Mucosa of rectum (tissue), 2 donors: ENCODE measurements at regions not wholly inside any gene's neighbourhood (a gene's known extent, or its start where the extent isn't known, plus 50 kb on each side); places are given as distances from the start of the nearest gene placed in this dataset.

Source experiments
- H3K27ac ChIP-seq, 2 donors: one replicate each; pipeline ENCODE4 v1.7.0; 2013; ENCODE audit warnings: inconsistent platforms in 2 of 2, low read depth in 2 of 2, low read length in 2 of 2
- H3K27me3 ChIP-seq, 2 donors: one replicate each; pipeline ENCODE4 v1.7.0; 2013; ENCODE audit warnings: low read length in 2 of 2; ENCODE audit not compliant: control insufficient read depth in 2 of 2, insufficient read depth in 2 of 2
- H3K36me3 ChIP-seq, 2 donors: one replicate each; pipeline ENCODE4 v1.7.0; 2013; ENCODE audit warnings: low read length in 2 of 2; ENCODE audit not compliant: control insufficient read depth in 2 of 2, insufficient read depth in 2 of 2
- H3K4me1 ChIP-seq, 2 donors: one replicate each; pipeline ENCODE4 v1.7.0; 2013; ENCODE audit warnings: low read length in 2 of 2, mild to moderate bottlenecking in 1 of 2; ENCODE audit not compliant: control insufficient read depth in 2 of 2, insufficient read depth in 2 of 2
- H3K4me3 ChIP-seq, 2 donors: one replicate each; pipeline ENCODE4 v1.7.0; 2013; ENCODE audit warnings: low read length in 2 of 2
- H3K9ac ChIP-seq, 2 donors: one replicate each; pipeline ENCODE4 v1.7.0; 2013; ENCODE audit warnings: low read length in 2 of 2, low read depth in 1 of 2, mild to moderate bottlenecking in 1 of 2
- H3K9me3 ChIP-seq, 2 donors: one replicate each; pipeline ENCODE4 v1.7.0; 2013; ENCODE audit warnings: low read length in 2 of 2; ENCODE audit not compliant: control insufficient read depth in 2 of 2
- donor health status: healthy.
- donor health status: Normal muscosa, but diverticular disease.

GRCh38 chr5:158609333-158610050 is 490.2 kb downstream of the EBF1 start:
- no peak overlapping the region for H3K9ac ChIP-seq
- H3K36me3 ChIP-seq = no peaks in the 10 kb centered on the region
- H3K27me3 ChIP-seq = no peaks in the 10 kb centered on the region
- H3K4me1 ChIP-seq = no peaks in the 10 kb centered on the region
- H3K9me3 ChIP-seq = no peaks in the 10 kb centered on the region
- H3K4me3 ChIP-seq = no peak overlapping the region
- no peak overlapping the region for H3K27ac ChIP-seq

- H3K9ac ChIP-seq = no peak overlapping the region
- no peak overlapping the region for H3K27ac ChIP-seq
- H3K9me3 ChIP-seq = no peaks in the 10 kb centered on the region
- H3K36me3 ChIP-seq = no peaks in the 10 kb centered on the region
- H3K4me3 ChIP-seq = no peak overlapping the region
- H3K27me3 ChIP-seq = no peaks in the 10 kb centered on the region
- no peaks in the 10 kb centered on the region for H3K4me1 ChIP-seq
Measured at GRCh38 chr5:158607088-158607487, 492.6 kb downstream of the EBF1 start.

GRCh38 chr5:158606233-158606632 is 493.5 kb downstream of the EBF1 start:
- H3K27ac ChIP-seq = no peak overlapping the region
- H3K27me3 ChIP-seq = no peaks in the 10 kb centered on the region
- no peak overlapping the region for H3K4me3 ChIP-seq
- no peak overlapping the region for H3K9ac ChIP-seq
- no peaks in the 10 kb centered on the region for H3K9me3 ChIP-seq
- no peaks in the 10 kb centered on the region for H3K4me1 ChIP-seq
- H3K36me3 ChIP-seq = no peaks in the 10 kb centered on the region

DNA sequence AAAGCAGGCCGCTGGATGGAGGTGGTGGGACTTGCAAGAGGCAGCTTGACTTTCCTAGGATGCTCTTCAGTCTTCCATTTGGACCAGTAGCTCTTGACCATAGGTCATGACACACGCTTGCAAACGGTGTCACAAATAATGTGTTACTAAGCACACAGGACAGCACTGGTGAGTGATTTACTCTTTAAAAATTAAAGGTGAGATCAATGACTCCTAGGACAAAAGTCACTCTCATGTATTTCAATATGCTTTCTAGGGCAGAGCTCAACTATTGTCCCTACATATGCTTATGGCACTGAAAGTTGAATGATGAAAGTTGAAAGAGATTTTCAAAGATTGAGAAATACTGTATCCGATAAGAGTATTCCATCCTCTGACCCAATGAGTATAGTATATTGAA is 496.7 kb downstream of the EBF1 start:
- Histone ChIP-seq H3K9me3 (no peaks in the 10 kb centered on the region), H3K36me3 (no peaks in the 10 kb centered on the region), H3K27ac (no peak overlapping the region), H3K9ac (no peak overlapping the region), H3K4me1 (no peaks in the 10 kb centered on the region), H3K4me3 (no peak overlapping the region), H3K27me3 (no peaks in the 10 kb centered on the region)

DNA sequence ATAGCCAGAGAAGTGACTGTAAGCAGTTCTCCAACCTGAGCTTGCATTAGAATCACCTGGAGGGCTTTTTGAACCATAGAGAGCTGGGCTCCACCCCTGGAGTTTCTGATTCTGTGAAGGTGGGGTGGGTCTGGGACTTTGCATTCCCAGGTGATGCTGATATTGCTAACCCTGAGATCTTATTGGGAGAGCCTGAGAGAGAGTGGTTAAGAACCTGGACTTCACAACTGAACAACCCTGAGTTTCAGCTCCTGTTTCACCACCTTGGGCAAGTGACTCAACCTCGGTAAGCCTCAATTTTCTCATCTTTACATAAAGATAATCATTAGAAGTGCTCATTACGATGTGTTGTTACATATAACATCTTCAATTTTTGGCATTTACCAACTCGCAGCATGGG is 498.6 kb downstream of the EBF1 start:
- H3K9ac ChIP-seq = no peak overlapping the region
- no peaks in the 10 kb centered on the region for H3K36me3 ChIP-seq

GRCh38 chr5:158600679-158601078 is 499.0 kb downstream of the EBF1 start:
- H3K27me3 ChIP-seq = no peaks in the 10 kb centered on the region
- H3K4me1 ChIP-seq = no peaks in the 10 kb centered on the region
- no peak overlapping the region for H3K27ac ChIP-seq
- no peak overlapping the region for H3K9ac ChIP-seq
- no peak overlapping the region for H3K4me3 ChIP-seq
- no peaks in the 10 kb centered on the region for H3K36me3 ChIP-seq
- H3K9me3 ChIP-seq = no peaks in the 10 kb centered on the region

More for the DNA sequence above, 498.6 kb downstream of the EBF1 start:
- Histone ChIP-seq H3K9me3 (no peaks in the 10 kb centered on the region), H3K4me1 (no peaks in the 10 kb centered on the region), H3K27me3 (no peaks in the 10 kb centered on the region), H3K27ac (no peak overlapping the region), H3K4me3 (no peak overlapping the region)

DNA sequence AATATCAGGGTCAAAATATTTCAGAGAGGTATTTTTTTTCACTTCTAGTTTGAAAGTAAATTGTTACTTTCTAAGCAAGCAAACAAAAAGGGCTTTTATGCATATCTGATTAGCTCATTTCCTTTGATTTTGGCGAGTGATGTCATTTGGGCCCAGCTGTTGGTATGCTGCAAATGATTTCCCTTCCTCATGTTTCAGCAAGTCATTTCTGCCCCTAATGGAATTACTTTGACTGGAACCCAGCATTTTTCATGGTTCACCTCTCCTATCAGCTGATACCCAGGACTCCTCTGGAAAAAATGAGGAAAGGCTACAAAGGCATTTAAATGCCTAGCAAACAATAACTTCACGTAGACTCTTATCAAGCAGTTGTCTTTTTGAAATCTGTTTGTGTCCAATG is 500.6 kb downstream of the EBF1 start:
- H3K4me3 ChIP-seq = no peak overlapping the region

GRCh38 chr5:158594595-158595242 is 505.0 kb downstream of the EBF1 start:
- H3K27ac ChIP-seq = no peak overlapping the region
- no peaks in the 10 kb centered on the region for H3K27me3 ChIP-seq
- no peak overlapping the region for H3K4me3 ChIP-seq
- no peaks in the 10 kb centered on the region for H3K36me3 ChIP-seq
- H3K9me3 ChIP-seq = no peaks in the 10 kb centered on the region
- no peak overlapping the region for H3K9ac ChIP-seq
- H3K4me1 ChIP-seq = no peaks in the 10 kb centered on the region

More for the DNA sequence above, 500.6 kb downstream of the EBF1 start:
- no peaks in the 10 kb centered on the region for H3K4me1 ChIP-seq
- H3K27me3 ChIP-seq = no peaks in the 10 kb centered on the region
- no peak overlapping the region for H3K27ac ChIP-seq
- no peak overlapping the region for H3K9ac ChIP-seq
- no peaks in the 10 kb centered on the region for H3K36me3 ChIP-seq
- H3K9me3 ChIP-seq = no peaks in the 10 kb centered on the region

DNA sequence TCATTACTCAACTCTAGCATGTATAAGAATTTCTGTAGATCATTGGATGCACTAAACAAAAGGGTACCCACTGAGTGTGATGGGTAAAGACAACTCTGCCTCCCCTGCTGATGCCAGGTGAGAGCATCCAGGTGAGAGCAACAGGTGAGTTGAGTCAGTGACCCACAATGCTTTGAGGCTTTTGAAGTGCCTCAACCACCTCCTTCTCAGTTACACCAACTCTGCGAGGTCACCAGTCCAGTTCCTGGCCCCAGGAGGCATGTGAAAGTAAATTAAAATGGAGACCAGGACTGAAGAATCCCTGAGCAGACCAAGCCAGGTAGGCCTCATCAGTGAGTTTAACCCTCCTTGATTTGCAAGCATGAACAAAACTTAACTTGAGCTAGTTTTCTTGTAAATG is 505.8 kb downstream of the EBF1 start:
- H3K4me1 ChIP-seq = no peaks in the 10 kb centered on the region
- no peak overlapping the region for H3K4me3 ChIP-seq
- H3K9me3 ChIP-seq = no peaks in the 10 kb centered on the region
- H3K27me3 ChIP-seq = no peaks in the 10 kb centered on the region
- no peak overlapping the region for H3K27ac ChIP-seq
- no peaks in the 10 kb centered on the region for H3K36me3 ChIP-seq
- no peak overlapping the region for H3K9ac ChIP-seq

DNA sequence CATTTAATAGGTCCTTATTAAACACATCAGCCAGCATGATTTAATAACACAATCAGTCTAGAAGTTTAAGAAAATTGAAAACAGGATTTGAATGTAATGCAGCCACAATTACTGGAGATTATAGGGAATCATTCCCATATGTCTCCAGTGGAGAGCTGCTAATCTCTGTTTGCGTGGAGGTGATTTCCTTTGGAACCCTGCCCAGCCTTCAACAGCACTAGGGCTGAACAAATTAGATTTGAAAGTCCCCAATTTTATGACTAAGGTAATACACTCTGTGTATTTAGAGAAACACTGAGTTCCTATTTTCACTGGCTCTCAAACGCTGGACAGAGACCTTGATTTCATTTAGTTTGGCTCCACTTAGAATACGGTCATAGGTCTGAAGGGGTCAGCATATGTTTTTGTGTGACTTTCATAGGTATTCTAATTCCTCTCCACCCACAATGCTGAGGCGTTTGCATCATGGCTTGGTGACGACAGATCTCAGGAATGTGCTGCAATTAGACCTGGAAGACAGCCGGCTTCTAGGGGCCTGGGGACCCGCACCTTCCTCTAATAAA is 508.3 kb downstream of the EBF1 start:
- H3K9me3 ChIP-seq = no peaks in the 10 kb centered on the region
- H3K4me3 ChIP-seq = no peak overlapping the region
- H3K4me1 ChIP-seq = no peaks in the 10 kb centered on the region
- no peak overlapping the region for H3K9ac ChIP-seq
- no peaks in the 10 kb centered on the region for H3K36me3 ChIP-seq
- H3K27ac ChIP-seq = no peak overlapping the region
- H3K27me3 ChIP-seq = no peaks in the 10 kb centered on the region
